H54 (cell line): ENCODE measurements at regions not wholly inside any gene's neighbourhood (a gene's known extent, or its start where the extent isn't known, plus 50 kb on each side); places are given as distances from the start of the nearest gene placed in this dataset.

Experiments used
- DNase-seq: peaks from one replicate; pipeline ENCODE4 v3.0.0; 2011; ENCODE audit warnings: low spot score, mixed read lengths; ENCODE audit not compliant: insufficient read length
- FAIRE-seq: peaks from 3 replicates; lab custom pipeline; 2011; peaks lifted over from hg19 to GRCh38; lab: Jason Lieb, UNC
- POLR2A ChIP-seq: IDR thresholded peaks from 2 replicates; pipeline ENCODE4 v1.6.1; 2011; ENCODE audit warnings: low read depth, mild to moderate bottlenecking, low read length

GRCh38 chr4:24266951-24267722 lies 317.2 kb downstream of the DHX15 start:
- DNase-seq (no peak), FAIRE-seq (no peak)
- no peak for TF ChIP-seq POLR2A

DNA sequence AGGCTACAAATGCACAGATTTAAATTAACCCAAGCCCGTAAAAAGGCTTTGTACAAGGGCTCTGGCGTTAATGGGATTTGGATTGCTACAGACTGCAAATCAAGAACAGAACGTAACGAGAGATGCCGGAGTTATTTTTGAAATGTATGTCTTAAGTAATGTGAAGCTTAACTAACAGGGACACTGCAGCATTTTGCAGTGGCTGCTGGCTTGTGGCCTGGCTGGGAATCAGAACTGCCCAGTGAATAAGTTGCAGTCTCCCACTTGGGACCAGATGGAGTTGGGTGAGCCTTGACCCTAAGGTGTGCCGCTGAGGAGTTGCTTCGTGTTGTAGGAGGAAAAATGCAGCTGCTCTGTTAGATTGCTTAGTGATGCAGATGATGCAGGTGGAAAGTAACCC lies 318.4 kb downstream of the DHX15 start:
- FAIRE-seq: no peak
- no peak for DNase-seq
- no peak for TF ChIP-seq POLR2A

DNA sequence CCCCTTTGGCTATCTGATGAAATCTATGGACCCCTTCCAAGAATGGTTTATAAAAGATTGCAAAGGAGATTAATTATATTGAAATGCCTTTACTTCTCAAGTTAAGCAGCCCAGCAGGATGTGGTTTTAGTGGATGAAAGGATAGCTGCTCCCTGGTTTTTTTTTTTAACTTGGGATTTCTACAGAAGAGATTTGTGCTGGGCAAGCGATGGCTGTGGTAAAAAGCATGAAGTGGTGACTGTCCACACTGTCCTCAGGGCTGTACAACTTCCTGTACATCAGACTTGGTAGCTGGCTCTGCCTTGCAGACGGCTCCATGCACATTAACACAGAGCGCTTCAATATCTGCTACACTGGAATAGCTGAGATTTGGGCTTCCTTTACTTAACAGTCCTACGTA lies 321.7 kb downstream of the DHX15 start:
- no peak for TF ChIP-seq POLR2A
- FAIRE-seq (no peak), DNase-seq (no peak)

DNA sequence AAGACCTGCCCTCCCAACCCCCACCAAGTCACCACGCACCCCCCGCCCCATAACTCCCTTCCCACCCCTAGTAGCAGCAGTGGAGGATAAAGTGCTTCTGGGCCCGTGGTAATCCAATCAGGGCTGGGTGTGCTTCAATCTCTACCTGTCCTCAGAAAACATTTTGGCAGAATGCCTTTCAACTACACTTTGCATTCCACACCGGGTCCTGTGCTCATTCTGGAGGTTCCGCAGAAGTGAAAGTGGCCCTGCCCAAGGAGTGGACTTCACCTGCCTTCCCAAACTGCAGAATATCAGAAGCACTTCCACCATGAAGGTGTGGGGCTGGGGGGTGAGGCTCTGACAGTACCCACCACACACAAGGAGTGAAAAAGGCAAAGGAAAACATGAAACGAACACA lies 322.3 kb downstream of the DHX15 start:
- FAIRE-seq: no peak

GRCh38 chr4:24260923-24261564 lies 323.3 kb downstream of the DHX15 start:
- DNase-seq: no peak
- no peak for FAIRE-seq

More for the DNA sequence above, 322.3 kb downstream of the DHX15 start:
- no peak for DNase-seq
- TF ChIP-seq POLR2A: no peak

GRCh38 chr4:24260133-24260715 lies 324.1 kb downstream of the DHX15 start:
- FAIRE-seq (no peak), DNase-seq (no peak)
- TF ChIP-seq POLR2A: no peak

More at GRCh38 chr4:24260923-24261564, 323.3 kb downstream of the DHX15 start:
- TF ChIP-seq POLR2A: no peak

DNA sequence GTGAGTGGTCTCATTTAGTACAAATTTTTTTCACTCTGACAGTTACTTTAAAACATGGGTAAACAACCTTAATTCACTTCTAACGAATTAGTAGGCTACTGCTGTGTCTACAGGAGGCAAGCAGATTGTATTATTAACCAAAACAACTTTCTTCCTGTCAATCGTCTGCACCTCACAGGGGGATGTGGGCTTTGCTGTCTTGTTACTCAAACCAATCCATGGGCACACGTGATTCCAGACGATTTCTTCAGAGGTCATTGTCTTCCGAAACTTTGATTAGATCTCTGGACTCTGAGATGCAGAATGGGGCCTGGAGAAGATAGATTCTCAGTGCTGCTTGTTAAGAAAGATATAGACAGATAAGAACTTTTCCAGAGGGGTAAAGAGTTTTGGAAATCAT lies 327.8 kb downstream of the DHX15 start:
- FAIRE-seq (no peak), DNase-seq (no peak)
- no peak for TF ChIP-seq POLR2A

DNA sequence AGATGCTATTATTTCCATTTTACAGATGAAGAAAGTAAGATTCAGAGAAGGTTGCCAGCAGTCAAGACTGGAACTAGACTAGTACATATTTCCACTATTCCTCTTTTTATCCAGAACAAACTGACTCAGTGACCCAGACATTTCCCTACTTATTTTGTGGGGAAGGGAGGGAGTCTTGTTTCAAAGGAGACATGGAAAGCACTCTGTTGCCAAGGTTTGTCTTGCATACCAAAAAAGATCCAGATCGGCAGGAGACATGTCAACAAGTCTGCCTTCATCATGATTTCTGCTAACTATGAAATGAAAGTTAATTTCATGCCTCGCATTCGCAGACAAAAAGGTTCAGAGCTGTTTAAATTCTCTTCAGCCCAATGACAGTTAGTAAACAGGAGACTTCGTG lies 328.3 kb downstream of the DHX15 start:
- FAIRE-seq: no peak
- no peak for DNase-seq
- no peak for TF ChIP-seq POLR2A

GRCh38 chr4:24252121-24252520 lies 332.2 kb downstream of the DHX15 start:
- FAIRE-seq: no peak
- TF ChIP-seq POLR2A: no peak

GRCh38 chr4:24251589-24251988 lies 332.8 kb downstream of the DHX15 start:
- no peak for TF ChIP-seq POLR2A
- FAIRE-seq (no peak), DNase-seq (no peak)

More at GRCh38 chr4:24252121-24252520, 332.2 kb downstream of the DHX15 start:
- DNase-seq: no peak

GRCh38 chr4:24249972-24250371 lies 334.4 kb downstream of the DHX15 start:
- TF ChIP-seq POLR2A: no peak
- DNase-seq (no peak), FAIRE-seq (no peak)

GRCh38 chr4:24248674-24249630 lies 335.4 kb downstream of the DHX15 start:
- DNase-seq: no peak
- no peak for FAIRE-seq
- no peak for TF ChIP-seq POLR2A

DNA sequence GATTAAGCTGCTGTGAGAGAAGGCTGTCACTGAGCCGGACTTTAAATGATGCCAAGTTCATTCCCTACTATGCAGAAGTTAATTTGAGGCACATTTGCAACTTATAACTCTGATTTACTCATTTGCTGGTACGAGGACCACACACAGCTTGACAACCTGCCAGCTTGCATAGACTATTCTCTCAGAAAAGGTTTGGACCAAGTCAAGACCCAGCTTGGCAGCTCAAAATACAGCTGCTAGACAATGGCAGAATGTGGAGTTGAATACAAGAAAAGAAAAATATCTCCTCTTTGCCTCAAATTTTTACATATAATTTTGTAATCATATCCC lies 338.9 kb downstream of the DHX15 start:
- DNase-seq: no peak
- no peak for TF ChIP-seq POLR2A

GRCh38 chr4:24244663-24245490 lies 339.5 kb downstream of the DHX15 start:
- FAIRE-seq (no peak), DNase-seq (no peak)
- TF ChIP-seq POLR2A: no peak

More for the DNA sequence above, 338.9 kb downstream of the DHX15 start:
- no peak for FAIRE-seq
